CD4-positive, alpha-beta memory T cell (primary cell): ENCODE measurements at regions not wholly inside any gene's neighbourhood (a gene's known extent, or its start where the extent isn't known, plus 50 kb on each side); places are given as distances from the start of the nearest gene placed in this dataset.

Experiments
- CTCF ChIA-PET: fragments of 350-600 bp; sonication (Branson Sonifier 250); formaldehyde crosslinking; loops from one replicate; lab custom pipeline; 2021; ENCODE audit warnings: inconsistent platforms; ENCODE audit not compliant: partially characterized antibody; lab: Charles Lee
- POLR2A ChIA-PET: fragments of 350-600 bp; sonication (Branson Sonifier 250); formaldehyde crosslinking; loops from one replicate; lab custom pipeline; 2021; ENCODE audit not compliant: partially characterized antibody; lab: Charles Lee
- DNase-seq, 5 donors: peaks; one replicate each; pipeline versions ENCODE4 v3.0.0 to v3.0.0-alpha.2; 2020 to 2022; ENCODE audit warnings: mixed read lengths in 1 of 5
- H3K27ac ChIP-seq: one replicate; pipeline ENCODE4 v1.7.0; 2013; ENCODE audit warnings: low read depth, low read length
- H3K27me3 ChIP-seq: 2 replicates; pipeline ENCODE4 v1.7.0; 2013; ENCODE audit warnings: mild to moderate bottlenecking, low read length, moderate library complexity; ENCODE audit not compliant: insufficient read depth
- H3K36me3 ChIP-seq: 2 replicates; pipeline ENCODE4 v1.7.0; 2013; ENCODE audit warnings: mild to moderate bottlenecking, low read length, moderate library complexity; ENCODE audit not compliant: insufficient read depth
- H3K4me1 ChIP-seq: 2 replicates; pipeline ENCODE4 v1.7.0; 2013; ENCODE audit warnings: mild to moderate bottlenecking, low read length, moderate library complexity; ENCODE audit not compliant: insufficient read depth
- H3K4me3 ChIP-seq, 2 donors: one replicate each; pipeline ENCODE4 v1.7.0; 2013; ENCODE audit warnings: low read length in 2 of 2, mild to moderate bottlenecking in 1 of 2
- H3K9me3 ChIP-seq, 2 donors: one replicate each; pipeline ENCODE4 v1.7.0; 2013; ENCODE audit warnings: low read length in 2 of 2, control low read depth in 1 of 2; ENCODE audit not compliant: control insufficient read depth in 1 of 2
- H3K27ac Mint-ChIP-seq, 7 donors: one replicate each; pipeline ENCODE4 v1.8.0; 2020 to 2021; ENCODE audit warnings: mixed read lengths in 7 of 7, mild to moderate bottlenecking in 6 of 7, inconsistent platforms in 3 of 7, moderate library complexity in 3 of 7
- H3K27me3 Mint-ChIP-seq, 2 donors: one replicate each; pipeline ENCODE4 v1.8.0; 2020 to 2021; ENCODE audit warnings: mixed read lengths in 2 of 2
- H3K36me3 Mint-ChIP-seq, 2 donors: one replicate each; pipeline ENCODE4 v1.8.0; 2020 to 2021; ENCODE audit warnings: mixed read lengths in 2 of 2, inconsistent platforms in 1 of 2, mild to moderate bottlenecking in 1 of 2
- H3K4me1 Mint-ChIP-seq, 4 donors: one replicate each; pipeline ENCODE4 v1.8.0; 2020 to 2021; ENCODE audit warnings: mixed read lengths in 4 of 4, mild to moderate bottlenecking in 1 of 4
- H3K4me3 Mint-ChIP-seq, 8 donors: one replicate each; pipeline ENCODE4 v1.8.0; 2020 to 2021; ENCODE audit warnings: mixed read lengths in 8 of 8, mild to moderate bottlenecking in 7 of 8, moderate library complexity in 6 of 8, inconsistent platforms in 3 of 8
- H3K9me3 Mint-ChIP-seq, 8 donors: one replicate each; pipeline ENCODE4 v1.8.0; 2020 to 2021; ENCODE audit warnings: mixed read lengths in 8 of 8, mild to moderate bottlenecking in 5 of 8, inconsistent platforms in 3 of 8, moderate library complexity in 1 of 8
- intact Hi-C: fragments of 100-400 bp; cut with micrococcal nuclease; formaldehyde crosslinking; loops from one replicate; pipeline ENCODE4 v1.15.1; 2023

- H3K4me1 ChIP-seq: no peaks in the 10 kb centered on the region
Observed at GRCh38 chrX:3257471-3257870, 89.0 kb downstream of the MXRA5 start.

GRCh38 chrX:3256868-3257267, 89.6 kb downstream of the MXRA5 start:
- ChIA-PET CTCF (no interaction called here), POLR2A (no interaction called here)
- intact Hi-C loops: no loop called here
- no peak overlapping the region for H3K4me3 Mint-ChIP-seq
- Histone ChIP-seq H3K4me3 (no peak overlapping the region), H3K27ac (no peak overlapping the region), H3K4me1 (no peaks in the 10 kb centered on the region), H3K36me3 (no peaks in the 10 kb centered on the region), H3K27me3 (no peaks in the 10 kb centered on the region), H3K9me3 (no peaks in the 10 kb centered on the region)
- no peaks in the 10 kb centered on the region for H3K4me1 Mint-ChIP-seq
- H3K36me3 Mint-ChIP-seq: no peaks in the 10 kb centered on the region
- no peak overlapping the region for H3K27ac Mint-ChIP-seq
- H3K27me3 Mint-ChIP-seq: no peaks in the 10 kb centered on the region
- DNase-seq: no peak
- H3K9me3 Mint-ChIP-seq: peaks cover 2 to 15% (median 6%) of the 10 kb centered on the region in 8 donors

More at GRCh38 chrX:3257471-3257870, 89.0 kb downstream of the MXRA5 start:
- POLR2A ChIA-PET: no interaction called here
- Mint-ChIP-seq H3K27ac (no peak overlapping the region), H3K36me3 (no peaks in the 10 kb centered on the region), H3K9me3 (peaks cover 2 to 19% (median 11%) of the 10 kb centered on the region in 8 donors), H3K4me1 (no peaks in the 10 kb centered on the region), H3K4me3 (no peak overlapping the region), H3K27me3 (no peaks in the 10 kb centered on the region)
- CTCF ChIA-PET: no interaction called here
- no peak overlapping the region for H3K27ac ChIP-seq
- H3K36me3 ChIP-seq: no peaks in the 10 kb centered on the region
- no peaks in the 10 kb centered on the region for H3K9me3 ChIP-seq
- no peaks in the 10 kb centered on the region for H3K27me3 ChIP-seq
- no peak overlapping the region for H3K4me3 ChIP-seq
- intact Hi-C loops: no loop called here
- DNase-seq: no peak

GRCh38 chrX:3252744-3253143, 93.7 kb downstream of the MXRA5 start:
- no peaks in the 10 kb centered on the region for H3K4me1 Mint-ChIP-seq
- H3K9me3 ChIP-seq: no peaks in the 10 kb centered on the region
- H3K27ac Mint-ChIP-seq: no peak overlapping the region
- no peaks in the 10 kb centered on the region for H3K27me3 ChIP-seq
- no peak overlapping the region for H3K4me3 Mint-ChIP-seq
- intact Hi-C loops: no loop called here
- H3K4me1 ChIP-seq: no peaks in the 10 kb centered on the region
- H3K4me3 ChIP-seq: no peak overlapping the region
- H3K36me3 ChIP-seq: no peaks in the 10 kb centered on the region
- no peak for DNase-seq
- peaks cover 0 to 17% (median 2%) of the 10 kb centered on the region in 8 donors for H3K9me3 Mint-ChIP-seq
- ChIA-PET POLR2A (no interaction called here), CTCF (no interaction called here)
- H3K27ac ChIP-seq: no peak overlapping the region
- no peaks in the 10 kb centered on the region for H3K27me3 Mint-ChIP-seq
- H3K36me3 Mint-ChIP-seq: no peaks in the 10 kb centered on the region

GRCh38 chrX:3250966-3251365, 95.5 kb downstream of the MXRA5 start:
- H3K4me3 Mint-ChIP-seq: no peak overlapping the region
- DNase-seq: no peak
- H3K9me3 ChIP-seq: no peaks in the 10 kb centered on the region
- H3K4me1 Mint-ChIP-seq: no peaks in the 10 kb centered on the region
- CTCF ChIA-PET: no interaction called here
- no peaks in the 10 kb centered on the region for H3K27me3 Mint-ChIP-seq
- no peaks in the 10 kb centered on the region for H3K27me3 ChIP-seq
- intact Hi-C loops: no loop called here
- no peak overlapping the region for H3K27ac ChIP-seq
- H3K4me3 ChIP-seq: no peak overlapping the region
- no peak overlapping the region for H3K27ac Mint-ChIP-seq
- POLR2A ChIA-PET: no interaction called here
- H3K9me3 Mint-ChIP-seq: peaks cover 0 to 17% (median under 1%) of the 10 kb centered on the region in 8 donors
- no peaks in the 10 kb centered on the region for H3K36me3 Mint-ChIP-seq
- H3K36me3 ChIP-seq: no peaks in the 10 kb centered on the region
- H3K4me1 ChIP-seq: no peaks in the 10 kb centered on the region

GRCh38 chrX:3244955-3245354, 101.5 kb downstream of the MXRA5 start:
- H3K9me3 Mint-ChIP-seq: peaks cover 0 to 23% (median 1%) of the 10 kb centered on the region in 8 donors
- H3K4me1 Mint-ChIP-seq: no peaks in the 10 kb centered on the region
- intact Hi-C loops: no loop called here
- CTCF ChIA-PET: no interaction called here
- H3K27ac Mint-ChIP-seq: no peak overlapping the region
- POLR2A ChIA-PET: no interaction called here
- Histone ChIP-seq H3K27me3 (no peaks in the 10 kb centered on the region), H3K27ac (no peak overlapping the region), H3K36me3 (no peaks in the 10 kb centered on the region), H3K4me3 (no peak overlapping the region), H3K4me1 (no peaks in the 10 kb centered on the region), H3K9me3 (no peaks in the 10 kb centered on the region)
- no peaks in the 10 kb centered on the region for H3K36me3 Mint-ChIP-seq
- DNase-seq: no peak
- no peak overlapping the region for H3K4me3 Mint-ChIP-seq
- H3K27me3 Mint-ChIP-seq: no peaks in the 10 kb centered on the region

GRCh38 chrX:3244203-3244743, 102.2 kb downstream of the MXRA5 start:
- no peaks in the 10 kb centered on the region for H3K36me3 ChIP-seq
- H3K27me3 Mint-ChIP-seq: no peaks in the 10 kb centered on the region
- ChIA-PET POLR2A (no interaction called here), CTCF (no interaction called here)
- H3K27me3 ChIP-seq: no peaks in the 10 kb centered on the region
- H3K27ac Mint-ChIP-seq: no peak overlapping the region
- H3K9me3 Mint-ChIP-seq: peaks cover 0 to 17% (median 1%) of the 10 kb centered on the region in 8 donors
- H3K27ac ChIP-seq: no peak overlapping the region
- H3K36me3 Mint-ChIP-seq: no peaks in the 10 kb centered on the region
- DNase-seq: no peak
- H3K4me1 Mint-ChIP-seq: no peaks in the 10 kb centered on the region
- no peaks in the 10 kb centered on the region for H3K4me1 ChIP-seq
- no peaks in the 10 kb centered on the region for H3K9me3 ChIP-seq
- no peak overlapping the region for H3K4me3 Mint-ChIP-seq
- H3K4me3 ChIP-seq: no peak overlapping the region
- intact Hi-C loops: no loop called here

GRCh38 chrX:3232262-3232923, 114.1 kb downstream of the MXRA5 start:
- Histone ChIP-seq H3K27ac (no peak overlapping the region), H3K9me3 (no peaks in the 10 kb centered on the region), H3K4me1 (no peaks in the 10 kb centered on the region), H3K4me3 (no peak overlapping the region), H3K36me3 (no peaks in the 10 kb centered on the region), H3K27me3 (no peaks in the 10 kb centered on the region)
- no peak for DNase-seq
- H3K4me1 Mint-ChIP-seq: no peaks in the 10 kb centered on the region
- H3K9me3 Mint-ChIP-seq: peaks cover 0 to 17% (median 2%) of the 10 kb centered on the region in 8 donors
- no peak overlapping the region for H3K4me3 Mint-ChIP-seq
- H3K36me3 Mint-ChIP-seq: no peaks in the 10 kb centered on the region
- intact Hi-C loops: no loop called here
- ChIA-PET POLR2A (no interaction called here), CTCF (no interaction called here)
- H3K27me3 Mint-ChIP-seq: no peaks in the 10 kb centered on the region
- no peak overlapping the region for H3K27ac Mint-ChIP-seq
